ENCODE measurements at regions not wholly inside any gene's neighbourhood (a gene's known extent, or its start where the extent isn't known, plus 50 kb on each side); places are given as distances from the start of the nearest gene placed in this dataset.
"Not testable (repeated sequence)": the region's sequence is repeated elsewhere in the genome, so short reads cannot be mapped to it uniquely, and the experiment has no call there.

- no peak for TF ChIP-seq CTCF (IDR thresholded peaks at IDR 0.05; ENCODE audit: low read depth, low read length, missing control alignments)
- DNase-seq (ENCODE audit: low read depth): no peak
- no peak overlapping the region for H3K4me3 ChIP-seq (ENCODE audit: low read depth, low read length)
- in situ Hi-C loops (cut with HindIII; ENCODE audit: low sequenced_read_pairs): no loop called here
Observed at GRCh38 chr1:183753464-183753891, 51.4 kb upstream of the RGL1 start.

DNA sequence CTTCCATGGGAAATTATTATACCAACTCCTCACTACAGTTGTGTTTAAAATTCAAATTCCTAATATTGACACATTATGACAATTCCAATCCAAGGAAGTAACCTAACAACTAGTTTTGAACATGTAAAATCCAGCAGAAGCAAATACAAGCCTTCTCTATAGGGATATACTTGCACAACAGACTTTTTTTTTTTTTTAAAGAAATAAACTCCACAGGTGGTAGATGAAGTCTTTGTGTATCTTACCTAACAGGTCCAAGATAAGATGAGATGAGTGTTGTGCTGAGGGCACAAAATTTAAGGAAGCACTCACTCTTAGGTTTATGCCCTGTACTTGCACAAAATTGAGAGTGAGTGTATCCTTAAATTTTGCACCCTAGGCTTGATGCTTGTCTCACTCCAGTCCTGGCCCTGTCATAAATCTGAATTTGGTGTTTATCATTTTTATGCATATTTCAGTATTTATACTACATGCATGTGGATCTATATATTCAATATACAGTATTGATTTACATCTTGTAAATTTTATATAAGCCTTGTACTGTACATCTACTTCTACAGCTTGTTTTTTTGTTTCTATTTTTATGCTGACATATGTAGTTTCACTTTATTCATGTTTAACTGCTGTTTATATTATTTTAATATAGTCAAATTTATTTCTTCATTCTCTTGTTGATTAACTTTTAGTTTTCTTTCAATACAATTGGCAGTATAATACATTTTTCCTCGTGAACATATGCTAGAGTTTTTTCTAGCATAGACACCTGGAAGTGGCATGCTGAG is 60.6 kb upstream of the RGL1 start:
- no peak for DNase-seq (ENCODE audit: low read depth)
- TF ChIP-seq CTCF (IDR thresholded peaks at IDR 0.05; ENCODE audit: low read depth, low read length, missing control alignments): no peak
- in situ Hi-C loops (cut with HindIII; ENCODE audit: low sequenced_read_pairs): no loop called here
- no peak overlapping the region for H3K4me3 ChIP-seq (ENCODE audit: low read depth, low read length)

DNA sequence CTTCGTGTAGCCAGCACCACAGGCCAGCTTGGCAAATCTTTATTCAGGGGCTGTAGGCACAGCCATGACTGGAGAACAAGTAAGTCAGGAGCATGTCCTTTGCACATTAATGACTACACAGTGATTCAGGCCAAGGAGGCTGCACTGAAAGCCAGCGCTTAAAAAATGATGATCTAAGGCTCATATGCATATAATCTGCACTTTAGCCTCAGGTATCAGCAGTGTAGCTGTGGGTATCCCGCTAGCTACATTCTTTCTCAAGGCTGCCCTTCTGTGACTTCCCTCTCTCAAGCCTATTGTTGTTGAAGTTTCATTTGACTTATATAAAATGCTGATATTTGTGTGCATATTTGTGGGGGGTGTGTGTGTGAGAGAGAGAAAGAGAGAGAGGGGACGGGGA is 62.6 kb upstream of the RGL1 start:
- no peak for TF ChIP-seq CTCF (IDR thresholded peaks at IDR 0.05; ENCODE audit: low read depth, low read length, missing control alignments)
- no peak for DNase-seq (ENCODE audit: low read depth)
- in situ Hi-C loops (cut with HindIII; ENCODE audit: low sequenced_read_pairs): no loop called here
- H3K4me3 ChIP-seq (ENCODE audit: low read depth, low read length): no peak overlapping the region

- no peak overlapping the region for H3K4me3 ChIP-seq (ENCODE audit: low read depth, low read length)
- in situ Hi-C loops (cut with HindIII; ENCODE audit: low sequenced_read_pairs): no loop called here
- no peak for TF ChIP-seq CTCF (IDR thresholded peaks at IDR 0.05; ENCODE audit: low read depth, low read length, missing control alignments)
- no peak for DNase-seq (ENCODE audit: low read depth)
Observed at GRCh38 chr1:183739741-183740271, 65.1 kb upstream of the RGL1 start.

DNA sequence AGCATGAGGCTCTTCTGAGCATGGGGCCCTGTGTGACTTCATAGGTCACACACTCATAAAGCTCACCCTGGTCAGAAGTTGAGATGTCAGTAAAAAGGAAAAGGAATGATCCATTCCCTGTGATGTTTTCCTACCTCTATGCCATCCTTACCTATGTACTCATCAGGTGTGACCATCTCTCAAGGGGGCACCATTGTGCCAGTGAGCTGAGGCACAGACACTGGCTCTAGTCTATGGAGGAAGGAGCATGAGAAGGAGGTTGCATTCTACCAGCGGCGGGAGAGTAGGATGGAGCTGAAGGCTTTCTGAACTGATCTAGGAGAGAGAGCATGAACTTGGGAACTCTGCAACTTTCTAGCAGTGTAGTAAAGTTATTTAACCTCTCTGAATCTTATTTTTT is 65.8 kb upstream of the RGL1 start:
- H3K4me3 ChIP-seq (ENCODE audit: low read depth, low read length): no peak overlapping the region
- in situ Hi-C loops (cut with HindIII; ENCODE audit: low sequenced_read_pairs): no loop called here
- TF ChIP-seq CTCF (IDR thresholded peaks at IDR 0.05; ENCODE audit: low read depth, low read length, missing control alignments): no peak
- DNase-seq (ENCODE audit: low read depth): no peak

- DNase-seq (ENCODE audit: low read depth); H3K4me3 ChIP-seq (ENCODE audit: low read depth, low read length); in situ Hi-C loops (cut with HindIII; ENCODE audit: low sequenced_read_pairs): not testable (repeated sequence)
Observed at GRCh38 chr1:183737916-183738315, 67.0 kb upstream of the RGL1 start.

DNA sequence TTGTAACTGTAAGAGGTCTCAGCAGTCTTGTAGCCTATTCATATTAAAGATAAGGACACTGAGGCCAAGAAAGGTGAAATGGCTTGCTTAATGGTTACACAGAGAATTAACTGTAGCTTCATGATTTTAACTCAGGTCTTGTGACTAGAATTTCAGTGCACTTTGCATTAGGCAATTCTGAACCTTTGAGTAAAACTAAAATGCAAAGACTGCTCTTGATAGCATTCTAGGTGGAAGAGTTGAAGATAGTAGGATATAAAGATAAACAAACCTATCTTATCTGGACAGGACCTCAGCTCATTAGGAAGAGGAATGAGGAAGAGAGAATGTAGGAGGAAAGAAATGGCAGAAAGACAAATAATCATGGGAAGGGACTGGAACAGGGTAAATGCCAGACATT is 68.6 kb upstream of the RGL1 start:
- no peak overlapping the region for H3K4me3 ChIP-seq (ENCODE audit: low read depth, low read length)
- no peak for TF ChIP-seq CTCF (IDR thresholded peaks at IDR 0.05; ENCODE audit: low read depth, low read length, missing control alignments)
- in situ Hi-C loops (cut with HindIII; ENCODE audit: low sequenced_read_pairs): no loop called here
- no peak for DNase-seq (ENCODE audit: low read depth)

All from astrocyte of the cerebellum (primary cell).